ENCODE measurements at regions not wholly inside any gene's neighbourhood (a gene's known extent, or its start where the extent isn't known, plus 50 kb on each side); places are given as distances from the start of the nearest gene placed in this dataset.

- TF ChIP-seq POLR2A (IDR thresholded peaks at IDR 0.05; ENCODE audit: borderline replicate concordance, extremely low read depth, insufficient read depth, insufficient read length) (no peak), POLR2AphosphoS5 (IDR thresholded peaks at IDR 0.05; ENCODE audit: low read depth, low read length) (no peak), TCF7L2 (IDR thresholded peaks at IDR 0.05; ENCODE audit: borderline replicate concordance, extremely low read depth, insufficient read depth, insufficient read length) (no peak)
- ATAC-seq (no peak), DNase-seq (ENCODE audit: low read depth, low spot score) (no peak)
- Histone ChIP-seq H3K9me2 (ENCODE audit: insufficient read depth) (no peaks in the 10 kb centered on the region), H3K9ac (ENCODE audit: low read length) (no peak overlapping the region), H3K4me3 (replicated peaks in 1 of 2; ENCODE audit: low read depth in 1 of 2, low read length in 2 of 2) (no peak overlapping the region), H3K79me2 (ENCODE audit: insufficient read depth, low read length) (no peaks in the 10 kb centered on the region), H3K4me2 (ENCODE audit: low read length) (no peak overlapping the region), H4K20me1 (ENCODE audit: insufficient read depth) (no peaks in the 10 kb centered on the region), H3K9me3 (ENCODE audit: control insufficient read depth in 1 of 2, insufficient read depth in 1 of 2, low read depth in 1 of 2, low read length in 2 of 2) (no peaks in the 10 kb centered on the region), H2AFZ (ENCODE audit: low read depth, low read length, poor library complexity, severe bottlenecking) (no peak overlapping the region), H3K36me3 (ENCODE audit: control insufficient read depth in 1 of 2, insufficient read depth in 2 of 2, low read length in 2 of 2) (no peaks in the 10 kb centered on the region), H3K27ac (ENCODE audit: low read depth, low read length) (no peak overlapping the region), H3K27me3 (ENCODE audit: insufficient read depth, low read length) (no peaks in the 10 kb centered on the region), H3K4me1 (ENCODE audit: control insufficient read depth in 1 of 2, insufficient read depth in 2 of 2, low read length in 2 of 2) (peaks cover 0 to 4% of the 10 kb centered on the region in 2 experiments; a peak in 2 of 4 replicates)
- ChIA-PET RAD21 (ENCODE audit: low non-redundant PET in 1 of 2, low total read pairs in 2 of 2, uncharacterized antibody in 2 of 2, unreplicated experiment in 2 of 2) (no interaction called here), CTCF (no interaction called here), POLR2A (no interaction called here)
- no TSS peak for BruUV-seq (replicated peaks)
- intact Hi-C loops (cut with micrococcal nuclease) = loop anchor here (1.0 kb wide), 1 partner anchor 180 kb away; no protein-coding TSS in a partner anchor
Observed at GRCh38 chr12:94726236-94726835, 76.0 kb upstream of the TMCC3 start.

DNA sequence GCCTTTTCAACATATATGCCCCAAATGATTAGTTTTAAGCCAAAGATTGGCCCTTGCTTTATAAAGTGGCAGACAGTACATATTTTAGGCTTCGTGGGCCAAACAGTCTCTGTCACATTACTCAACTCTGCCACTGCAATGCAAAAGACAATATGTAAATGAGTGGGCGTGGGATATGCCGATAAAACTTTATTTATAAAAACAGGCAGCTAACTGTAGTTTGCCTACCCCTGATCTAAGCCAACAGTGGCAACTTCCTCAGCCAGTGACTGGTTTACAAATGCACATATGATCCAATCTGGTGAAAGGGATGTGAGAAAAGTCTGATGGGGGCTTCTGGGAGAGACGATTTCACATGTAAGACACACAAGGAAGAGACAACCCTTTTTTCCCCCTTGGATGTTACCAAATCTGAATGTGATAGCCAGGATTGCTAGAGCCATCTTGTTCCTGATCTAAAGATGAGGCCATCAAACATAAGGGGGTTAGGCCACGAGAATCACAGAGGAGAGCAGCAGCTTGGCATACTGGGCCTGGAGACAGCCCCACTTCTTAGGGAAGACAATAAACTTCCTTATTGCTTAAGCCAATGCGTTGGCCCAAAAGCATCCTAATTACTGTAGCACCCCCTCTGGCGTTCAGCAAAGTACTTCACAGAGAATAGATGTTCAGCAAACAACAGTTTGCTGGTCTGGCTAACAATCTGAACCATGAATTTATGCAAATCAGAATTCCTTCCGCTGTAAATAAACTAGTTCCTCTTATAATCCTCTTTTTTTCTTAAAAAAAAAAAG, 75.2 kb upstream of the TMCC3 start:
- H2AFZ ChIP-seq (ENCODE audit: low read depth, low read length, poor library complexity, severe bottlenecking) = no peak overlapping the region
- ATAC-seq (peak; percentile 89), DNase-seq (ENCODE audit: low read depth, low spot score) (peak; percentile 38)
- TF ChIP-seq EGR1 (IDR thresholded peaks at IDR 0.05; ENCODE audit: low read depth) (no peak), RAD21 (IDR thresholded peaks at IDR 0.05; ENCODE audit: low read depth) (peak; percentile 57), SRF (IDR thresholded peaks at IDR 0.05; ENCODE audit: low read depth) (no peak), YY1 (IDR thresholded peaks at IDR 0.05; ENCODE audit: extremely low read depth, insufficient replicate concordance, low read depth, low read length) (no peak)
- TF ChIP-seq, protein P1, sequence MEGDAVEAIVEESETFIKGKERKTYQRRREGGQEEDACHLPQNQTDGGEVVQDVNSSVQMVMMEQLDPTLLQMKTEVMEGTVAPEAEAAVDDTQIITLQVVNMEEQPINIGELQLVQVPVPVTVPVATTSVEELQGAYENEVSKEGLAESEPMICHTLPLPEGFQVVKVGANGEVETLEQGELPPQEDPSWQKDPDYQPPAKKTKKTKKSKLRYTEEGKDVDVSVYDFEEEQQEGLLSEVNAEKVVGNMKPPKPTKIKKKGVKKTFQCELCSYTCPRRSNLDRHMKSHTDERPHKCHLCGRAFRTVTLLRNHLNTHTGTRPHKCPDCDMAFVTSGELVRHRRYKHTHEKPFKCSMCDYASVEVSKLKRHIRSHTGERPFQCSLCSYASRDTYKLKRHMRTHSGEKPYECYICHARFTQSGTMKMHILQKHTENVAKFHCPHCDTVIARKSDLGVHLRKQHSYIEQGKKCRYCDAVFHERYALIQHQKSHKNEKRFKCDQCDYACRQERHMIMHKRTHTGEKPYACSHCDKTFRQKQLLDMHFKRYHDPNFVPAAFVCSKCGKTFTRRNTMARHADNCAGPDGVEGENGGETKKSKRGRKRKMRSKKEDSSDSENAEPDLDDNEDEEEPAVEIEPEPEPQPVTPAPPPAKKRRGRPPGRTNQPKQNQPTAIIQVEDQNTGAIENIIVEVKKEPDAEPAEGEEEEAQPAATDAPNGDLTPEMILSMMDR (IDR thresholded peaks at IDR 0.05 in 2 of 3, conservative IDR thresholded peaks at IDR 0.05 in 1 of 3; ENCODE audit: borderline replicate concordance in 1 of 3, insufficient read depth in 1 of 3, low read depth in 2 of 3, low read length in 2 of 3) = peak; percentile 46 to 67 (median 48); a peak in 5 of 6 replicates
- BruUV-seq (replicated peaks) = no TSS peak
- H3K36me3 ChIP-seq (ENCODE audit: control insufficient read depth in 1 of 2, insufficient read depth in 2 of 2, low read length in 2 of 2) = no peaks in the 10 kb centered on the region
- ChIA-PET POLR2A (no interaction called here), RAD21 (ENCODE audit: low non-redundant PET in 1 of 2, low total read pairs in 2 of 2, uncharacterized antibody in 2 of 2, unreplicated experiment in 2 of 2) (no interaction called here), CTCF (no interaction called here)
- no peaks in the 10 kb centered on the region for H4K20me1 ChIP-seq (ENCODE audit: insufficient read depth)
- intact Hi-C loops (cut with micrococcal nuclease) = loop anchor here (1.0 kb wide), 1 partner anchor 179 kb away; no protein-coding TSS in a partner anchor
- no peak overlapping the region for H3K4me2 ChIP-seq (ENCODE audit: low read length)
- no peaks in the 10 kb centered on the region for H3K9me3 ChIP-seq (ENCODE audit: control insufficient read depth in 1 of 2, insufficient read depth in 1 of 2, low read depth in 1 of 2, low read length in 2 of 2)
- H3K9ac ChIP-seq (ENCODE audit: low read length) = no peak overlapping the region
- H3K9me2 ChIP-seq (ENCODE audit: insufficient read depth) = no peaks in the 10 kb centered on the region
- H3K27ac ChIP-seq (ENCODE audit: low read depth, low read length) = no peak overlapping the region
- H3K4me3 ChIP-seq (replicated peaks in 1 of 2; ENCODE audit: low read depth in 1 of 2, low read length in 2 of 2) = no peak overlapping the region
- no peaks in the 10 kb centered on the region for H3K27me3 ChIP-seq (ENCODE audit: insufficient read depth, low read length)
- H3K4me1 ChIP-seq (ENCODE audit: control insufficient read depth in 1 of 2, insufficient read depth in 2 of 2, low read length in 2 of 2) = peaks cover 0 to 4% of the 10 kb centered on the region in 2 experiments; a peak in 2 of 4 replicates
- no peaks in the 10 kb centered on the region for H3K79me2 ChIP-seq (ENCODE audit: insufficient read depth, low read length)

All from HCT116 (cell line).